HFF-Myc (cell line): ENCODE measurements at regions not wholly inside any gene's neighbourhood (a gene's known extent, or its start where the extent isn't known, plus 50 kb on each side); places are given as distances from the start of the nearest gene placed in this dataset.

Source experiments
- DNase-seq: peaks from one replicate; pipeline ENCODE4 v3.0.0-alpha.2; 2011; ENCODE audit warnings: low read depth; ENCODE audit errors: extremely low read depth
- H3K4me3 ChIP-seq: replicated peaks from 2 replicates; pipeline ENCODE4 v1.5.1; 2011; ENCODE audit warnings: low read depth, mild to moderate bottlenecking, control low read depth, low read length
- TF ChIP-seq, protein P1 (sequence below): IDR thresholded peaks from 2 replicates; pipeline ENCODE4 v1.5.1; 2012; ENCODE audit warnings: mild to moderate bottlenecking, low read depth, low read length, control low read depth; ENCODE audit errors: missing control alignments

DNA sequence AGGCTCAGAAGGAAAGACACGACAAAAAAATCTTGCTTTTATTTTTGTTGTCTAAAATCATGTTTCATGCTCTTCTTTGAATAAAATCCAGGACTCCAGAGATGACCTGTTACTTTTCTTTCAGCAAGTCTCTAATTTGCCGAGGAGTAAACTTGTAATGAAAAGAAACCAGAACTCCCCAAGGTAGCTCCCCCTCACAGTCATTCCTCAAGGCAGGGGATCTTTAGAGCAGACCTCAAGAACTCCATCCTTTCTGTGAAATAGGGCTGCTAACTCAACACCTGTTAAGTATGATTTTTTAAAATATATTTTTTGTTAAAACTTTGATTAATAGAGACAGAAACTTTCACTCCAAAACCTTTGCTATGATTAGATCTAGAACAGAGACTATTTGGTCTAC, 82.7 kb upstream of the ABCD3 start:
- TF ChIP-seq, protein P1, sequence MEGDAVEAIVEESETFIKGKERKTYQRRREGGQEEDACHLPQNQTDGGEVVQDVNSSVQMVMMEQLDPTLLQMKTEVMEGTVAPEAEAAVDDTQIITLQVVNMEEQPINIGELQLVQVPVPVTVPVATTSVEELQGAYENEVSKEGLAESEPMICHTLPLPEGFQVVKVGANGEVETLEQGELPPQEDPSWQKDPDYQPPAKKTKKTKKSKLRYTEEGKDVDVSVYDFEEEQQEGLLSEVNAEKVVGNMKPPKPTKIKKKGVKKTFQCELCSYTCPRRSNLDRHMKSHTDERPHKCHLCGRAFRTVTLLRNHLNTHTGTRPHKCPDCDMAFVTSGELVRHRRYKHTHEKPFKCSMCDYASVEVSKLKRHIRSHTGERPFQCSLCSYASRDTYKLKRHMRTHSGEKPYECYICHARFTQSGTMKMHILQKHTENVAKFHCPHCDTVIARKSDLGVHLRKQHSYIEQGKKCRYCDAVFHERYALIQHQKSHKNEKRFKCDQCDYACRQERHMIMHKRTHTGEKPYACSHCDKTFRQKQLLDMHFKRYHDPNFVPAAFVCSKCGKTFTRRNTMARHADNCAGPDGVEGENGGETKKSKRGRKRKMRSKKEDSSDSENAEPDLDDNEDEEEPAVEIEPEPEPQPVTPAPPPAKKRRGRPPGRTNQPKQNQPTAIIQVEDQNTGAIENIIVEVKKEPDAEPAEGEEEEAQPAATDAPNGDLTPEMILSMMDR = no peak
- no peak overlapping the region for H3K4me3 ChIP-seq
- no peak for DNase-seq

DNA sequence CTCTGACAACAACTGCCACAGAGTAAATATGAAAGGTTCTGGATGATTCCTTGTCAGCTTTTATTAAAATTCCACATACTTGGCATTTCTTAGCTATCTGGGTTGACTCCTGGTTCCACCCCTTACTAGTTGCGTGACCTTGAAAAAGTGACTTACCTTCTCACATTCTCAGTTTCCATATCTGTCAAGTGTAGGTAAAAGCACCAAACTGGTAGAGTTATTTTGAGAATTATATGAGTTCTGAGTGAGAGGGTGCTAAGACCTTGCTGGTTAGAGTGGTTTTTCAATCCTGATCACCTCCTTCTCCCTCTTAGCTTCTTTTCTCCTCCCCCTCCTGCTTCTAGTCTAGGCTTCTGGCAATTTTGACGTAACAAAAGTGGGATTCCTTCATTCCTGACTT, 83.4 kb upstream of the ABCD3 start:
- no peak for DNase-seq
- H3K4me3 ChIP-seq = no peak overlapping the region
- TF ChIP-seq, protein P1 = no peak

DNA sequence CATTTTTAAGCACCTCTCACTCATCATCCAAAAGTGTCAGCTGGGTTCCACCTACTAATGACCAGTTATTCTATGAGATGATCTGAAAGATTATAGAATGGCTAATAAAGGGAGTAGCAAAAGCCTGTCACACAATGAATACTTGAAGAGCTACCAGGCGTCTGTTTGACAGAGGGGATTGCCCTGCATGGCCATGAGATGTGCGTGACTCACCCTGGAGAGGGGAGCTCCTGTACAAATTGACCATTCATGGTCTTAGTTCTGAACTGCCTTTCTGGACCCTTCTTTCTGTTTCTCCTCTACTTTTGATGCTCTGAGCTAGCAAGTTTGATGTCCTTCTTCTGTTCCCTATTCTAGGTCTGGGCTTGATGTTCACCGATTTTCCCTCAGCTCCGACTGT, 85.2 kb upstream of the ABCD3 start:
- DNase-seq = no peak
- TF ChIP-seq, protein P1 = no peak
- no peak overlapping the region for H3K4me3 ChIP-seq

DNA sequence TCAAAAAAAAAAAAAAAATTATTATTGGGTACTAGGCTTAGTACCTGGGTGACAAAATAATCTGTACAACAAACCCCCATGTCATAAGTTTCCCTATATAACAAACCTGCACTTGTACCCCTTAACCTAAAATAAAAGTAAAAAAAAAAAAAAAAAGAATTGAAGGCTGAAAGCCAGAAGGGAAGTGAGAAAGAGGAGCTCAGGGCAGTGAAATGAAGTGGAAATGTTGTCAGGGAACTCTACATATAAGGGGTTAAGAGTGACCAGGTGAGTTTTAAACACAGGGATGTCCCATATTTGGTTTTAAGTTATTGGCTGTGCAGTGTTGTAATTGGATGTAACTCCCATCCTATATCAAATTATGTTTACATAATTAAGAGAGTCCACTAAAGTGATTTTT, 85.7 kb upstream of the ABCD3 start:
- no peak overlapping the region for H3K4me3 ChIP-seq
- DNase-seq = no peak
- TF ChIP-seq, protein P1 = no peak

DNA sequence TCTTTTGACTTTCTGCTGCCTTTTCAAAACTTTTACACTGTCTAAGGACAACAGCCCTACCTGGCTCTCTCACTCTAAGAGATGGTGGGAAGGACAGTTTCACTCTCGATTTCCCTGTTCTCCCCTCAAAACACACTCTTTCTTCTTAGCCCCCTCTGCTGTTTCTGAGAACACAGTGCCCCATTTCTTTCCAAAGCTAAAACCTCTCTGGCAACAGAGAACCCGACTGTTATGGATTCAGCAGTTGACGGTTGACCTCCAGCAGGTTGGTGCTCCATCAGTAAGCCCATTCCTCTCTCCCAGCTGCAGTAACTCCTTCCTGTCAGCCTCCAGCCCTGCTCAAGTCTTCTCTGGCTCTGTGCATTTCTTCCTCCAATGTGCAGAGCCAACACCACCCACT, 88.2 kb upstream of the ABCD3 start:
- H3K4me3 ChIP-seq = no peak overlapping the region
- DNase-seq = no peak
- TF ChIP-seq, protein P1 = peak; percentile 54

DNA sequence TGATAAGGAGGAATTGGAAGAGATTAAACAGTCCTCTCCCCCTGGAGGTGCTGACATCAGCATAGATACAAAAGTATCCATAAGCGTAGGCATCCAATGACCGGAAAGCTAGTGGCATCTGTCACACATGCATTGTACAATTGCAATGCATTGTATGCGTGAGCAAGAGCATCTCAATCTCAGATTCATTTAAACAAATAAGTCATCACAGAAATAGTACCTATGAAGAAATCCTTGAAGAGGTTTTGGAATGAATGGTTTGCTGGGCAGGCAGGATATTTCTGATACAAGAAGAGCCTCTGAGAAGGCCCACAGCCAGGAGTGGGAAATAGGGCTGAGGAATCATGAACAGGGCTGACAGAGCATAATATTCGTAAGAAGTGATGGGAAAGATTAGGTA, 88.9 kb upstream of the ABCD3 start:
- H3K4me3 ChIP-seq = no peak overlapping the region
- TF ChIP-seq, protein P1 = no peak
- no peak for DNase-seq

DNA sequence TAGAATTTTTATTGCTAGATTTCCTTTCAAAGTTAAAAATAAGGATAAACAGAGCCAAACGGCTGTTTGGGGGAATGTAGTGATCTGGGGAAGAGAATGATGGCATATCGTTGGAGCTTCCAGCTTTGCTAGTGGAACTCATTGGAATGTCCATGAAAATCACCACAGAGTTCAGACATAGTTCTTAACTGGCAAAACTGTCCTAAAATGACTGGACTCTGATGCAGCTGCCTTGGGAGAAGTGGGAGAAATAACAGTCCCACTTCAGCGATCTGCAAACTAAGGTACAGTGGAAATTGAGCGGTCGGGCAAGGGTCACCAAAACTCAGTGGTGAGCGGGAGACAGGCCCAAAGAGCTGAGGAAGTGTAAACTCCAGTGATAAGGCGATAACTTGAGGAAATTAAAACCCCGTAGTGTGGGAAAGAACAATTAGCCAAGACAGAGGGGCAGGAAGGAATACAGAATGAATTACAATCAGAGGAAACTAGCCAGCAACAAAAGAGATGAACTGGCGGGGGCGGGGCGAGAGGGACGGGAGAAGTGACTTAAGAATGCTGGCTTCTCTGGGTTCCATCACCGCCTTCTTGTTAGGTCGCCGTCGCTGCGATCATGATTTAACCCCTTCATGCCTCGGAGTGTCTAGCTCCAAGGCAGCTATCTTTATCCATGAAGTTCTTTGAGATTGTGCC, 89.8 kb upstream of the ARHGAP29 start:
- no peak for DNase-seq
- H3K4me3 ChIP-seq = no peak overlapping the region
- TF ChIP-seq, protein P1 = no peak
